Esophagus muscularis mucosa (tissue), 4 donors: ENCODE measurements at regions not wholly inside any gene's neighbourhood (a gene's known extent, or its start where the extent isn't known, plus 50 kb on each side); places are given as distances from the start of the nearest gene placed in this dataset.

ENCODE experiments used
- DNase-seq: peaks from one replicate; pipeline ENCODE4 v3.0.0-alpha.2; 2017; ENCODE audit errors: extremely low spot score
- H3K27ac ChIP-seq, 4 donors: fragments of 200-600 bp; sonication (generic); replicated peaks in 1 of 4; 1 replicate in 3 of 4; 2 replicates in 1 of 4; pipeline ENCODE4 v1.5.1; 2016 to 2019; ENCODE audit warnings: mild to moderate bottlenecking in 1 of 4
- H3K27me3 ChIP-seq, 4 donors: fragments of 200-600 bp; sonication (generic); one replicate each; pipeline versions ENCODE4 v1.5.1 to v1.6.0; 2016 to 2019
- H3K36me3 ChIP-seq, 4 donors: fragments of 200-600 bp; sonication (generic); one replicate each; pipeline ENCODE4 v1.5.1; 2016 to 2019
- H3K4me1 ChIP-seq, 4 donors: fragments of 200-600 bp; sonication (generic); one replicate each; pipeline ENCODE4 v1.5.1; 2016 to 2019
- H3K4me3 ChIP-seq, 4 donors: fragments of 200-600 bp; sonication (generic); 1 replicate in 2 of 4; 2 replicates in 2 of 4; pipeline ENCODE4 v1.5.1; 2016 to 2019; ENCODE audit warnings: mild to moderate bottlenecking in 4 of 4, moderate library complexity in 1 of 4
- H3K9me3 ChIP-seq, 4 donors: fragments of 200-600 bp; sonication (generic); 1 replicate in 3 of 4; 2 replicates in 1 of 4; pipeline ENCODE4 v1.5.1; 2016 to 2019
- CTCF ChIP-seq, 3 experiments: fragments of 200-600 bp in 2 of 3; fragments of 450-650 bp in 1 of 3; sonication (generic) in 2 of 3; IDR thresholded peaks; one replicate each; pipeline ENCODE4 v1.5.1; 2017 to 2019; ENCODE audit warnings: antibody characterized with exemption in 3 of 3, mild to moderate bottlenecking in 2 of 3, moderate library complexity in 1 of 3
- EP300 ChIP-seq: sonication (generic); formaldehyde crosslinking; IDR thresholded peaks from one replicate; pipeline ENCODE4 v1.6.1; 2017; ENCODE audit warnings: antibody characterized with exemption
- POLR2A ChIP-seq: fragments of 450-650 bp; IDR thresholded peaks from one replicate; pipeline ENCODE4 v1.6.1; 2017; ENCODE audit warnings: antibody characterized with exemption, moderate library complexity, mild to moderate bottlenecking, low read depth
- POLR2AphosphoS5 ChIP-seq, 2 donors: sonication (generic); formaldehyde crosslinking; IDR thresholded peaks; one replicate each; pipeline ENCODE4 v1.6.1; 2017; ENCODE audit warnings: antibody characterized with exemption in 2 of 2
- WGBS: methylation state at CpG from one replicate; pipeline ENCODE4 v1.1.5; 2018; 5-methylcytosine and 5-hydroxymethylcytosine counted together
- intact Hi-C: fragments of 100-400 bp; cut with DNase I; formaldehyde crosslinking; loops from one replicate; pipeline ENCODE4 v1.15.1; 2023

GRCh38 chr11:69981119-69981784, 96.9 kb upstream of the ANO1 start:
- WGBS = 77% methylated on average over 10 of the region's 15 CpGs
- TF ChIP-seq POLR2A (no peak), POLR2AphosphoS5 (IDR thresholded peaks at IDR 0.05) (no peak), CTCF (IDR thresholded peaks at IDR 0.05) (no peak), EP300 (no peak)
- Histone ChIP-seq H3K4me3 (no peak overlapping the region), H3K4me1 (peaks cover 3 to 15% (median 10%) of the 10 kb centered on the region in 4 donors), H3K27ac (no peak overlapping the region), H3K9me3 (no peaks in the 10 kb centered on the region), H3K27me3 (peaks cover 0 to 95% (median 17%) of the 10 kb centered on the region in 4 donors), H3K36me3 (no peaks in the 10 kb centered on the region)
- intact Hi-C loops = no loop called here
- DNase-seq = no peak

GRCh38 chr11:69982690-69983570, 95.2 kb upstream of the ANO1 start:
- Histone ChIP-seq H3K27ac (no peak overlapping the region), H3K4me1 (peaks cover 3 to 15% (median 10%) of the 10 kb centered on the region in 4 donors), H3K36me3 (no peaks in the 10 kb centered on the region), H3K27me3 (peaks cover 0 to 97% (median 20%) of the 10 kb centered on the region in 4 donors), H3K4me3 (no peak overlapping the region), H3K9me3 (no peaks in the 10 kb centered on the region)
- TF ChIP-seq POLR2A (no peak), CTCF (IDR thresholded peaks at IDR 0.05) (no peak), POLR2AphosphoS5 (IDR thresholded peaks at IDR 0.05) (no peak), EP300 (no peak)
- intact Hi-C loops = no loop called here
- WGBS = 83% methylated on average over 18 of the region's 20 CpGs
- no peak for DNase-seq

GRCh38 chr11:69983571-69983877, 94.6 kb upstream of the ANO1 start:
- H3K4me3 ChIP-seq = no peak overlapping the region
- peaks cover 0 to 97% (median 20%) of the 10 kb centered on the region in 4 donors for H3K27me3 ChIP-seq
- no peak overlapping the region for H3K27ac ChIP-seq
- WGBS = 66% methylated on average over 10 of the region's 10 CpGs
- no peak for TF ChIP-seq POLR2A
- no peak for TF ChIP-seq CTCF (IDR thresholded peaks at IDR 0.05)
- TF ChIP-seq POLR2AphosphoS5 (IDR thresholded peaks at IDR 0.05) = no peak
- TF ChIP-seq EP300 = no peak
- intact Hi-C loops = no loop called here
- no peak for DNase-seq
- H3K4me1 ChIP-seq = peaks cover 3 to 15% (median 10%) of the 10 kb centered on the region in 4 donors
- no peaks in the 10 kb centered on the region for H3K36me3 ChIP-seq
- no peaks in the 10 kb centered on the region for H3K9me3 ChIP-seq

- intact Hi-C loops = no loop called here
- 34% methylated on average over 8 of the region's 10 CpGs for WGBS
- no peak overlapping the region for H3K4me3 ChIP-seq
These were observed 94.1 kb upstream of the ANO1 start for GRCh38 chr11:69983897-69984438.

More at GRCh38 chr11:69983897-69984438, 94.1 kb upstream of the ANO1 start:
- DNase-seq = no peak
- Histone ChIP-seq H3K36me3 (no peaks in the 10 kb centered on the region), H3K27me3 (peaks cover 0 to 98% (median 20%) of the 10 kb centered on the region in 4 donors), H3K9me3 (no peaks in the 10 kb centered on the region), H3K4me1 (peaks cover 3 to 15% (median 10%) of the 10 kb centered on the region in 4 donors), H3K27ac (no peak overlapping the region)
- TF ChIP-seq EP300 (no peak), POLR2AphosphoS5 (IDR thresholded peaks at IDR 0.05) (no peak), CTCF (IDR thresholded peaks at IDR 0.05) (no peak), POLR2A (no peak)
